PFSK-1 (cell line): ENCODE measurements at regions not wholly inside any gene's neighbourhood (a gene's known extent, or its start where the extent isn't known, plus 50 kb on each side); places are given as distances from the start of the nearest gene placed in this dataset.

Experiments used
- FOXP2 ChIP-seq: optimal IDR thresholded peaks from 2 replicates; pipeline ENCODE3; 2011; ENCODE audit warnings: borderline replicate concordance, control low read depth, inconsistent platforms; ENCODE audit not compliant: insufficient read depth; ENCODE audit errors: extremely low read length, extremely low read depth
- SIN3A ChIP-seq: IDR thresholded peaks from 2 replicates; pipeline ENCODE4 v1.6.1; 2012; ENCODE audit warnings: mild to moderate bottlenecking, low read length, moderate library complexity, borderline replicate concordance; ENCODE audit not compliant: insufficient read depth
- TF ChIP-seq, protein P1 (sequence below), 2 experiments: IDR thresholded peaks; 2 replicates each; pipeline versions ENCODE4 v1.6.1 to v1.8.0; 2011 to 2012; ENCODE audit warnings: low read depth in 2 of 2, low read length in 2 of 2, control low read depth in 1 of 2, inconsistent platforms in 1 of 2, mild to moderate bottlenecking in 1 of 2, moderate library complexity in 1 of 2; ENCODE audit not compliant: insufficient read depth in 1 of 2

GRCh38 chr11:33454264-33454663 lies 197.1 kb downstream of the HIPK3 start:
- TF ChIP-seq, protein P1, sequence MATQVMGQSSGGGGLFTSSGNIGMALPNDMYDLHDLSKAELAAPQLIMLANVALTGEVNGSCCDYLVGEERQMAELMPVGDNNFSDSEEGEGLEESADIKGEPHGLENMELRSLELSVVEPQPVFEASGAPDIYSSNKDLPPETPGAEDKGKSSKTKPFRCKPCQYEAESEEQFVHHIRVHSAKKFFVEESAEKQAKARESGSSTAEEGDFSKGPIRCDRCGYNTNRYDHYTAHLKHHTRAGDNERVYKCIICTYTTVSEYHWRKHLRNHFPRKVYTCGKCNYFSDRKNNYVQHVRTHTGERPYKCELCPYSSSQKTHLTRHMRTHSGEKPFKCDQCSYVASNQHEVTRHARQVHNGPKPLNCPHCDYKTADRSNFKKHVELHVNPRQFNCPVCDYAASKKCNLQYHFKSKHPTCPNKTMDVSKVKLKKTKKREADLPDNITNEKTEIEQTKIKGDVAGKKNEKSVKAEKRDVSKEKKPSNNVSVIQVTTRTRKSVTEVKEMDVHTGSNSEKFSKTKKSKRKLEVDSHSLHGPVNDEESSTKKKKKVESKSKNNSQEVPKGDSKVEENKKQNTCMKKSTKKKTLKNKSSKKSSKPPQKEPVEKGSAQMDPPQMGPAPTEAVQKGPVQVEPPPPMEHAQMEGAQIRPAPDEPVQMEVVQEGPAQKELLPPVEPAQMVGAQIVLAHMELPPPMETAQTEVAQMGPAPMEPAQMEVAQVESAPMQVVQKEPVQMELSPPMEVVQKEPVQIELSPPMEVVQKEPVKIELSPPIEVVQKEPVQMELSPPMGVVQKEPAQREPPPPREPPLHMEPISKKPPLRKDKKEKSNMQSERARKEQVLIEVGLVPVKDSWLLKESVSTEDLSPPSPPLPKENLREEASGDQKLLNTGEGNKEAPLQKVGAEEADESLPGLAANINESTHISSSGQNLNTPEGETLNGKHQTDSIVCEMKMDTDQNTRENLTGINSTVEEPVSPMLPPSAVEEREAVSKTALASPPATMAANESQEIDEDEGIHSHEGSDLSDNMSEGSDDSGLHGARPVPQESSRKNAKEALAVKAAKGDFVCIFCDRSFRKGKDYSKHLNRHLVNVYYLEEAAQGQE (IDR thresholded peaks at IDR 0.05; ENCODE audit: insufficient read depth in 1 of 2, low read depth in 2 of 2, low read length in 2 of 2): no peak
- no peak for TF ChIP-seq SIN3A
- no peak for TF ChIP-seq FOXP2
